A673 (cell line): ENCODE measurements at regions not wholly inside any gene's neighbourhood (a gene's known extent, or its start where the extent isn't known, plus 50 kb on each side); places are given as distances from the start of the nearest gene placed in this dataset.

Experiments used
- BruUV-seq: library from RNA; stranded (reverse); fragments of 400-500 nt; replicated peaks from 2 replicates; lab custom pipeline; 2021; lab: Mats Ljungman, UMichigan
- CTCF ChIA-PET: fragments of 300-600 bp; sonication (Branson Sonifier 250); formaldehyde crosslinking; loops from one replicate; lab custom pipeline; 2022; ENCODE audit warnings: antibody characterized with exemption; lab: Charles Lee
- POLR2A ChIA-PET: fragments of 300-600 bp; sonication (Branson Sonifier 250); formaldehyde crosslinking; loops from one replicate; lab custom pipeline; 2022; ENCODE audit warnings: antibody characterized with exemption; ENCODE audit not compliant: low non-redundant PET; lab: Charles Lee
- DNase-seq: peaks from one replicate; pipeline ENCODE4 v3.0.0-alpha.2; 2015; ENCODE audit warnings: low spot score
- H3K27ac ChIP-seq: fragments of 200-600 bp; sonication (generic); 2 replicates; pipeline ENCODE4 v1.5.1; 2016; ENCODE audit warnings: mixed run types, low read depth, mild to moderate bottlenecking, mixed read lengths, antibody characterized with exemption, low read length; ENCODE audit not compliant: poor library complexity, severe bottlenecking
- H3K27me3 ChIP-seq: fragments of 200-600 bp; sonication (generic); replicated peaks from 2 replicates; pipeline ENCODE4 v1.6.1; 2017; ENCODE audit warnings: mixed run types, low read depth, mild to moderate bottlenecking, mixed read lengths, antibody characterized with exemption, low read length; ENCODE audit not compliant: insufficient read depth, poor library complexity
- H3K36me3 ChIP-seq: fragments of 200-600 bp; sonication (generic); 2 replicates; pipeline ENCODE4 v1.6.1; 2016; ENCODE audit warnings: mixed run types, mild to moderate bottlenecking, mixed read lengths, antibody characterized with exemption, low read length; ENCODE audit not compliant: insufficient read depth, poor library complexity, severe bottlenecking
- H3K4me1 ChIP-seq: fragments of 200-600 bp; sonication (generic); 2 replicates; pipeline ENCODE4 v1.6.1; 2017; ENCODE audit warnings: mixed run types, mild to moderate bottlenecking, mixed read lengths, antibody characterized with exemption, low read length; ENCODE audit not compliant: insufficient read depth, poor library complexity, severe bottlenecking
- H3K4me3 ChIP-seq: fragments of 200-600 bp; sonication (generic); 2 replicates; pipeline ENCODE4 v1.5.1; 2016; ENCODE audit warnings: low read depth, mixed run types, mild to moderate bottlenecking, mixed read lengths, low read length; ENCODE audit not compliant: poor library complexity, severe bottlenecking
- H3K9me3 ChIP-seq: fragments of 200-600 bp; sonication (generic); 2 replicates; pipeline ENCODE4 v1.6.1; 2016; ENCODE audit warnings: mixed run types, low read depth, mild to moderate bottlenecking, mixed read lengths, antibody characterized with exemption, low read length; ENCODE audit not compliant: poor library complexity, severe bottlenecking
- CTCF ChIP-seq: fragments of 300-800, 200-600 bp; sonication (generic); conservative IDR thresholded peaks from 2 replicates; pipeline ENCODE4 v1.5.1; 2017; ENCODE audit warnings: low read depth, mild to moderate bottlenecking, antibody characterized with exemption, low read length, moderate library complexity, mixed read lengths
- EZH2 ChIP-seq: fragments of 200-600 bp; sonication (generic); IDR thresholded peaks from 2 replicates; pipeline ENCODE4 v1.6.1; 2017; ENCODE audit warnings: borderline replicate concordance, low read depth, mild to moderate bottlenecking, mixed read lengths, antibody characterized with exemption, low read length; ENCODE audit not compliant: poor library complexity, severe bottlenecking
- intact Hi-C: fragments of 100-400 bp; cut with micrococcal nuclease; formaldehyde crosslinking; loops from one replicate; pipeline ENCODE4 v1.10.0; 2022; ENCODE audit not compliant: unreplicated experiment

- Histone ChIP-seq H3K27ac (no peak overlapping the region), H3K4me1 (no peaks in the 10 kb centered on the region), H3K27me3 (no peaks in the 10 kb centered on the region), H3K9me3 (no peaks in the 10 kb centered on the region), H3K4me3 (no peak overlapping the region), H3K36me3 (no peaks in the 10 kb centered on the region)
- CTCF ChIA-PET: no interaction called here
- no peak for DNase-seq
- intact Hi-C loops: no loop called here
- POLR2A ChIA-PET: no interaction called here
- BruUV-seq: no TSS peak
- TF ChIP-seq EZH2 (no peak), CTCF (no peak)
Observed at GRCh38 chr5:153081385-153081784, 409.1 kb upstream of the GRIA1 start.

- H3K4me1 ChIP-seq: no peaks in the 10 kb centered on the region
- CTCF ChIA-PET: no interaction called here
- POLR2A ChIA-PET: no interaction called here
- no peaks in the 10 kb centered on the region for H3K9me3 ChIP-seq
- no peak for TF ChIP-seq CTCF
- TF ChIP-seq EZH2: no peak
- BruUV-seq: no TSS peak
- H3K27ac ChIP-seq: no peak overlapping the region
- no peak overlapping the region for H3K4me3 ChIP-seq
- no peaks in the 10 kb centered on the region for H3K36me3 ChIP-seq
- no peaks in the 10 kb centered on the region for H3K27me3 ChIP-seq
- intact Hi-C loops: no loop called here
- no peak for DNase-seq
Observed at GRCh38 chr5:153084511-153084910, 406.0 kb upstream of the GRIA1 start.

- Histone ChIP-seq H3K27ac (no peak overlapping the region), H3K27me3 (no peaks in the 10 kb centered on the region), H3K4me1 (no peaks in the 10 kb centered on the region), H3K36me3 (no peaks in the 10 kb centered on the region), H3K9me3 (no peaks in the 10 kb centered on the region), H3K4me3 (no peak overlapping the region)
- no peak for DNase-seq
- TF ChIP-seq CTCF: no peak
- POLR2A ChIA-PET: no interaction called here
- intact Hi-C loops: no loop called here
- CTCF ChIA-PET: no interaction called here
- BruUV-seq: no TSS peak
Observed at GRCh38 chr5:153086486-153086885, 404.0 kb upstream of the GRIA1 start.
